KMS-11 (cell line): ENCODE measurements at regions not wholly inside any gene's neighbourhood (a gene's known extent, or its start where the extent isn't known, plus 50 kb on each side); places are given as distances from the start of the nearest gene placed in this dataset.

ENCODE experiments used
- H2AFZ ChIP-seq: fragments of 200-600 bp; sonication (generic); 2 replicates; pipeline ENCODE4 v1.6.1; 2016; ENCODE audit warnings: antibody characterized with exemption, mixed run types, low read depth
- H3K27ac ChIP-seq: fragments of 200-600 bp; sonication (generic); 2 replicates; pipeline ENCODE4 v1.6.1; 2016; ENCODE audit warnings: mild to moderate bottlenecking, mixed run types
- H3K27me3 ChIP-seq: fragments of 200-600 bp; sonication (generic); 2 replicates; pipeline ENCODE4 v1.6.1; 2017; ENCODE audit warnings: mild to moderate bottlenecking, low read depth, mixed run types, moderate library complexity; ENCODE audit not compliant: insufficient read depth
- H3K36me3 ChIP-seq: fragments of 200-600 bp; sonication (generic); 2 replicates; pipeline ENCODE4 v1.6.1; 2017; ENCODE audit warnings: mild to moderate bottlenecking, mixed run types; ENCODE audit not compliant: insufficient read depth
- H3K4me1 ChIP-seq: fragments of 200-600 bp; sonication (generic); 2 replicates; pipeline ENCODE4 v1.6.1; 2016; ENCODE audit warnings: mild to moderate bottlenecking, low read depth, mixed run types; ENCODE audit not compliant: poor library complexity, severe bottlenecking
- H3K4me2 ChIP-seq: fragments of 200-600 bp; sonication (generic); 2 replicates; pipeline ENCODE4 v1.7.0; 2016; ENCODE audit warnings: mild to moderate bottlenecking, mixed run types
- H3K4me3 ChIP-seq: fragments of 200-600 bp; sonication (generic); IDR thresholded peaks from 2 replicates; pipeline ENCODE4 v1.6.1; 2017; ENCODE audit warnings: low read depth, low read length, mixed read lengths; ENCODE audit not compliant: insufficient read depth
- H3K79me2 ChIP-seq: fragments of 200-600 bp; sonication (generic); 2 replicates; pipeline ENCODE4 v1.6.1; 2016; ENCODE audit warnings: low read depth, mixed run types; ENCODE audit not compliant: insufficient read depth
- H3K9ac ChIP-seq: fragments of 200-600 bp; sonication (generic); 2 replicates; pipeline ENCODE4 v1.6.1; 2016; ENCODE audit warnings: mild to moderate bottlenecking, mixed run types
- H4K20me1 ChIP-seq: fragments of 200-600 bp; sonication (generic); 2 replicates; pipeline ENCODE4 v1.6.1; 2016; ENCODE audit warnings: mild to moderate bottlenecking, mixed run types; ENCODE audit not compliant: insufficient read depth
- TF ChIP-seq, protein P1 (sequence below): fragments of 200-600 bp; sonication (generic); conservative IDR thresholded peaks from 2 replicates; pipeline ENCODE4 v1.6.1; 2017; ENCODE audit warnings: low read depth, mild to moderate bottlenecking, antibody characterized with exemption, low read length, moderate library complexity, mixed read lengths

DNA sequence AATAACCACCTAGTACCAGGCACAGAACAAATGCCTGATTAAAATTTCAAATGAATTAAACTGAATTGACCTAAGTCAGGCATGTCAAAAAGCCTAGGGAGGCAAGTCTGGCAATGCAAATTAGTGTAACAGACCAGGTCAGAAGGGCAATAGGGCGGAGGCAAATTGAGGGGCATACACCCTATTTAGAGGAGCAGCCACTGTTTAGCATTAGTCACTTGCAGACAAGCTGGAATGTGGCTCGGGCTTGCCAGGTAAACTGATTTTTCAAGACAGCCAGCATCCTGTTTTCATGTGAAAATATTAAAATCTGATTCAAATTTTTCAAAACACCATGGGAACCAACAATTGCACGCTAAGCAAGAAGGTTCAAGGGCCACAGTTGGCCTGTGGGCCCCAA, 160.3 kb downstream of the EN1 start:
- Histone ChIP-seq H3K4me1 (no peaks in the 10 kb centered on the region), H3K27me3 (no peaks in the 10 kb centered on the region), H3K27ac (no peak overlapping the region), H3K4me2 (no peak overlapping the region), H3K36me3 (no peaks in the 10 kb centered on the region), H3K9ac (no peak overlapping the region), H2AFZ (no peak overlapping the region), H4K20me1 (no peaks in the 10 kb centered on the region), H3K4me3 (no peak overlapping the region), H3K79me2 (no peaks in the 10 kb centered on the region)
- TF ChIP-seq, protein P1, sequence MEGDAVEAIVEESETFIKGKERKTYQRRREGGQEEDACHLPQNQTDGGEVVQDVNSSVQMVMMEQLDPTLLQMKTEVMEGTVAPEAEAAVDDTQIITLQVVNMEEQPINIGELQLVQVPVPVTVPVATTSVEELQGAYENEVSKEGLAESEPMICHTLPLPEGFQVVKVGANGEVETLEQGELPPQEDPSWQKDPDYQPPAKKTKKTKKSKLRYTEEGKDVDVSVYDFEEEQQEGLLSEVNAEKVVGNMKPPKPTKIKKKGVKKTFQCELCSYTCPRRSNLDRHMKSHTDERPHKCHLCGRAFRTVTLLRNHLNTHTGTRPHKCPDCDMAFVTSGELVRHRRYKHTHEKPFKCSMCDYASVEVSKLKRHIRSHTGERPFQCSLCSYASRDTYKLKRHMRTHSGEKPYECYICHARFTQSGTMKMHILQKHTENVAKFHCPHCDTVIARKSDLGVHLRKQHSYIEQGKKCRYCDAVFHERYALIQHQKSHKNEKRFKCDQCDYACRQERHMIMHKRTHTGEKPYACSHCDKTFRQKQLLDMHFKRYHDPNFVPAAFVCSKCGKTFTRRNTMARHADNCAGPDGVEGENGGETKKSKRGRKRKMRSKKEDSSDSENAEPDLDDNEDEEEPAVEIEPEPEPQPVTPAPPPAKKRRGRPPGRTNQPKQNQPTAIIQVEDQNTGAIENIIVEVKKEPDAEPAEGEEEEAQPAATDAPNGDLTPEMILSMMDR: no peak

DNA sequence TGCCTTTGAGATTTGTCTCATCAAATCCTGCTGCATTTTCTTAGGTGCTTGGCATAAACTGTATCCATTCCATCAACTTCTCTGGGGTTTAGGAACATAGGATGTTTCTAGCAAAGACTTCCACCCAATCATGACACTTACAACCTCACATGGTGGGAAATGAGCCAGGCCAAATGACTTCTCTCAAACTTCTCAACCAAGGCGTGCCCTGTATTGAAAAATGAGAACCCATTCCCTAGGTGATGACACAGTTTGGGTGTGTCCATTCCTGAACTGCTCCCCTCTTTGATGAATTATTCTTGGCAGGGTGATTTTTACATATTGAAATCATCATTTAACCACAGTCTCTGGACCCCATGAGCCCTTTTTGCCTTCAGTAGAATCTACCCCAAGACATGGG, 161.1 kb downstream of the EN1 start:
- Histone ChIP-seq H3K27me3 (no peaks in the 10 kb centered on the region), H3K4me2 (no peak overlapping the region), H3K4me3 (no peak overlapping the region), H3K9ac (no peak overlapping the region), H3K79me2 (no peaks in the 10 kb centered on the region), H3K27ac (no peak overlapping the region), H4K20me1 (no peaks in the 10 kb centered on the region), H3K36me3 (no peaks in the 10 kb centered on the region), H3K4me1 (no peaks in the 10 kb centered on the region), H2AFZ (no peak overlapping the region)
- TF ChIP-seq, protein P1: no peak

DNA sequence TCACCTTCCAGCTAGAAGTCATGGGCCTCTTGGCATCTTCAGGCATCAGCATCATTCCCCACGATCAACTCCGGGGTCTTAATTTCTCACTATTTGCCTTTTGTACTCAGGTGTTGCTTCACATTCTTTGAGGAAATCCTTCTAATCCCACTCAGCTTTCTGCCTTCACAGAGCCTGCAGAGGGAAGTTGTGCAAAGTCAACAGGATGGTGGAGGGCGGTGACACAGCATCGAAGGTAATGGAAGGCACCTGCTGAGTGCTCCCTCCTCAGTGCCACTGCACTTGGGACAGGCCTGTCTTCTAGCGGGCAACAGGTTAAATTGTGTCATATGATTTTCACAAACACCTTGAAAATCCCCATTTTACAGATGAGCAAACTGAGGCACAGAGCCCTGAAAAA, 164.0 kb downstream of the EN1 start:
- no peaks in the 10 kb centered on the region for H3K4me1 ChIP-seq
- no peaks in the 10 kb centered on the region for H3K36me3 ChIP-seq
- TF ChIP-seq, protein P1: no peak
- no peaks in the 10 kb centered on the region for H3K27me3 ChIP-seq
- H4K20me1 ChIP-seq: no peaks in the 10 kb centered on the region
- H3K4me2 ChIP-seq: no peak overlapping the region
- H3K27ac ChIP-seq: no peak overlapping the region
- no peak overlapping the region for H2AFZ ChIP-seq
- no peak overlapping the region for H3K9ac ChIP-seq
- no peak overlapping the region for H3K4me3 ChIP-seq
- no peaks in the 10 kb centered on the region for H3K79me2 ChIP-seq

DNA sequence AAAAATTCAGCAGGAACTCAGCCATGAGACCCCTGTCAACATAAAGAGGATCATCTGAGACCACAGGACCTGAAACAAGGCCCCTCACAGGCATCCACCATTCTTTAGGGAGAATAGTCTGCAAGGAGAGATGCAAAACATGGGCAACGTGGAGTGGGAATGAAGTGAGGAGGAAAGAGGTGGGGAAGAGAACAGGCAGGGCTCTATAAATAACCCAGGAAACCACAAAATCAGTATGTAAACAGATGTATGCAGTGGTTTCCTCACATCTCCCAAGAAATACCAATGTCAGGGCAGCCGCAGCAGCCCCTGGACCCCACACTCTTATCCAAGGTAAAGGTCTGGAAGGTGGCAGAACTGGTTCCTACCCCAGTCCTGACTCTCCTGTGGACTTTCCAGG, 168.5 kb downstream of the EN1 start:
- Histone ChIP-seq H3K79me2 (no peaks in the 10 kb centered on the region), H3K4me2 (no peak overlapping the region), H4K20me1 (no peaks in the 10 kb centered on the region), H3K4me3 (no peak overlapping the region), H3K9ac (no peak overlapping the region), H3K27me3 (no peaks in the 10 kb centered on the region), H3K27ac (no peak overlapping the region), H3K4me1 (no peaks in the 10 kb centered on the region), H2AFZ (no peak overlapping the region), H3K36me3 (no peaks in the 10 kb centered on the region)
- TF ChIP-seq, protein P1: no peak

DNA sequence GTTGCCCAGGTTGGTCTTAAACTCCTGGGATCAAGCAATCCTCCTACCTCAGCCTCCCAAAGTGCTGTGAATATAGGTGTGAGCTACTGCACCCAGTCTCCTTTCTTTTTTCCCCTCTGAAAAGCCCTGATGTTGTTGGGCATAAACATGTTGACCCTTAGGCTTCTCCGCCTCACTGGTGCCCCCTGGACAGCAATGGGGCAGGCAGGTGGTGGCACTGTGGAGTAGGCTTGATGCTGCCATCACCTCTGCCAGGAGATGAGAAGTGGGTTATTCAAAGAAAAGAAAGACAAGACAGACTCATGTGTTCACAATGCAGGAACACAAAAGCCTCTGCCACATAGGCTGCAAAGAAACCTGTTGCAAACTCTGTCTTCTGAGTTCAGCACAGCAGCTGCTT, 169.9 kb downstream of the EN1 start:
- TF ChIP-seq, protein P1: no peak
- Histone ChIP-seq H2AFZ (no peak overlapping the region), H3K36me3 (no peaks in the 10 kb centered on the region), H3K4me1 (no peaks in the 10 kb centered on the region), H3K79me2 (no peaks in the 10 kb centered on the region), H4K20me1 (no peaks in the 10 kb centered on the region), H3K27ac (no peak overlapping the region), H3K9ac (no peak overlapping the region), H3K4me2 (no peak overlapping the region), H3K27me3 (no peaks in the 10 kb centered on the region), H3K4me3 (no peak overlapping the region)
